ENCODE measurements at regions not wholly inside any gene's neighbourhood (a gene's known extent, or its start where the extent isn't known, plus 50 kb on each side); places are given as distances from the start of the nearest gene placed in this dataset.

GRCh38 chr1:56174176-56174885, 405.0 kb downstream of the PLPP3 start:
- TF ChIP-seq CTCF (conservative IDR thresholded peaks at IDR 0.05; ENCODE audit: low read length) (no peak), EZH2phosphoT487 (IDR thresholded peaks at IDR 0.05; ENCODE audit: borderline replicate concordance) (no peak)

All from Loucy (cell line).